Keratinocyte (primary cell): ENCODE measurements at regions not wholly inside any gene's neighbourhood (a gene's known extent, or its start where the extent isn't known, plus 50 kb on each side); places are given as distances from the start of the nearest gene placed in this dataset.

Experiments used
- DNase-seq: peaks from one replicate; pipeline ENCODE4 v3.0.0-alpha.2; 2011; ENCODE audit warnings: low read depth, missing footprints, low spot score
- FAIRE-seq: peaks from 2 replicates; lab custom pipeline; 2011; peaks lifted over from hg19 to GRCh38; lab: Jason Lieb, UNC
- H2AFZ ChIP-seq: 2 replicates; pipeline ENCODE4 v1.6.0; 2012; ENCODE audit warnings: low read length, control low read depth, inconsistent platforms; ENCODE audit not compliant: control insufficient read depth
- H3K27ac ChIP-seq: 2 replicates; pipeline ENCODE4 v1.5.1; 2011; ENCODE audit warnings: low read length; ENCODE audit not compliant: control insufficient read depth, insufficient read depth
- H3K27me3 ChIP-seq: 3 replicates; pipeline ENCODE4 v1.6.0; 2011; ENCODE audit warnings: low read length; ENCODE audit not compliant: control insufficient read depth, insufficient read depth; ENCODE audit errors: extremely low read depth
- H3K36me3 ChIP-seq, 2 experiments: 2 replicates in 1 of 2; 3 replicates in 1 of 2; pipeline ENCODE4 v1.5.1; 2011; ENCODE audit warnings: low read length in 2 of 2, mild to moderate bottlenecking in 1 of 2; ENCODE audit not compliant: control insufficient read depth in 2 of 2, insufficient read depth in 2 of 2; ENCODE audit errors: extremely low read depth in 1 of 2
- H3K4me1 ChIP-seq: 3 replicates; pipeline ENCODE4 v1.5.1; 2011; ENCODE audit warnings: low read length; ENCODE audit not compliant: control insufficient read depth, insufficient read depth; ENCODE audit errors: extremely low read depth
- H3K4me2 ChIP-seq: 3 replicates; pipeline ENCODE4 v1.6.0; 2011; ENCODE audit warnings: low read depth, low read length; ENCODE audit not compliant: control insufficient read depth, insufficient read depth; ENCODE audit errors: extremely low read depth
- H3K4me3 ChIP-seq, 3 experiments: fragments of 200-600 bp in 1 of 3; sonication (generic) in 1 of 3; 2 replicates in 2 of 3; 3 replicates in 1 of 3; pipeline ENCODE4 v1.5.1; 2011 to 2016; ENCODE audit warnings: low read length in 3 of 3, mild to moderate bottlenecking in 3 of 3, control low read depth in 2 of 3, inconsistent platforms in 1 of 3, low read depth in 1 of 3, mixed read lengths in 1 of 3, mixed run types in 1 of 3, moderate library complexity in 1 of 3; ENCODE audit not compliant: control insufficient read depth in 2 of 3, insufficient read depth in 2 of 3; ENCODE audit errors: extremely low read depth in 1 of 3
- H3K79me2 ChIP-seq: 2 replicates; pipeline ENCODE4 v1.6.0; 2012; ENCODE audit warnings: low read length; ENCODE audit not compliant: control insufficient read depth, insufficient read depth
- H3K9ac ChIP-seq: 3 replicates; pipeline ENCODE4 v1.6.0; 2011; ENCODE audit warnings: low read length; ENCODE audit not compliant: control insufficient read depth, insufficient read depth; ENCODE audit errors: extremely low read depth
- H3K9me1 ChIP-seq: 3 replicates; pipeline ENCODE4 v1.6.0; 2011; ENCODE audit warnings: low read length; ENCODE audit not compliant: control insufficient read depth, insufficient read depth; ENCODE audit errors: extremely low read depth
- H3K9me3 ChIP-seq: 2 replicates; pipeline ENCODE4 v1.5.1; 2012; ENCODE audit warnings: low read depth, low read length; ENCODE audit not compliant: control insufficient read depth
- H4K20me1 ChIP-seq: 3 replicates; pipeline ENCODE4 v1.6.0; 2011; ENCODE audit warnings: low read length; ENCODE audit not compliant: control insufficient read depth, insufficient read depth; ENCODE audit errors: extremely low read depth
- CTCF ChIP-seq, 3 experiments: IDR thresholded peaks in 1 of 3; conservative IDR thresholded peaks in 1 of 3; optimal IDR thresholded peaks in 1 of 3; 2 replicates in 2 of 3; 3 replicates in 1 of 3; pipeline versions ENCODE3 to v1.5.1; 2011; ENCODE audit warnings: low read length in 3 of 3, mild to moderate bottlenecking in 3 of 3, moderate library complexity in 2 of 3, control low read depth in 1 of 3, inconsistent platforms in 1 of 3; ENCODE audit not compliant: insufficient read depth in 2 of 3; ENCODE audit errors: extremely low read depth in 1 of 3
- EZH2 ChIP-seq: IDR thresholded peaks from one replicate; pipeline ENCODE4 v1.6.1; 2012; ENCODE audit warnings: inconsistent platforms, mild to moderate bottlenecking, low read length, moderate library complexity
- dilution Hi-C: fragments of 300-500 bp; cut with MboI; formaldehyde crosslinking; loops from one replicate; pipeline ENCODE4 v1.7.0; 2020; ENCODE audit warnings: low sequenced_read_pairs; ENCODE audit not compliant: extremely low pct_ligation_motif_present

DNA sequence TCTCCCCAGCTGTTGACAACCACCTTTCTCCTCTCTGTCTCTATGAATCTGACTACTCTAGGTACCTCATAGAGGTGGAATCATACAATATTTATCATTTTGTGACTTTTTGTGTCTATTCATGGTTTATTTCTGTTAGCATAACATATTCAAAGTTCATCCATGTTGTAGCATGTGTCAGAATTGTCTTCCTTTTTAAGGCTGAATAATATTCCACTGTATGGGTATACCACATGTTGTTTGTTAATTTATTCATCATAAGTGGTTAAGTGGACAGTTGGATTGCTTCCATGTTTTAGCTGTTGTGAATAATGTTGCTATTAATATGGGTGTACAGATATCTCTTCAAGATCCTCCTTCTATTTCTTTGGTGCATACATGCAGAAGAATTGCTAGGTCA is 69.9 kb upstream of the COMTD1 start:
- no peaks in the 10 kb centered on the region for H3K9me3 ChIP-seq
- no peaks in the 10 kb centered on the region for H3K27me3 ChIP-seq
- no peak overlapping the region for H3K9ac ChIP-seq
- no peaks in the 10 kb centered on the region for H3K36me3 ChIP-seq
- FAIRE-seq, result no peak
- H3K27ac ChIP-seq, result no peak overlapping the region
- DNase-seq, result no peak
- H3K4me3 ChIP-seq, result no peak overlapping the region
- no peaks in the 10 kb centered on the region for H3K4me1 ChIP-seq
- H4K20me1 ChIP-seq, result no peaks in the 10 kb centered on the region
- H3K4me2 ChIP-seq, result no peak overlapping the region
- H2AFZ ChIP-seq, result no peak overlapping the region
- TF ChIP-seq CTCF (optimal IDR thresholded peaks at IDR 0.05 in 1 of 3, IDR thresholded peaks at IDR 0.05 in 1 of 3, conservative IDR thresholded peaks at IDR 0.05 in 1 of 3; ENCODE audit: extremely low read depth in 1 of 3, insufficient read depth in 2 of 3, low read length in 3 of 3), result no peak
- no peak for TF ChIP-seq EZH2
- no peaks in the 10 kb centered on the region for H3K9me1 ChIP-seq
- no peaks in the 10 kb centered on the region for H3K79me2 ChIP-seq
- dilution Hi-C loops, result no loop called here

GRCh38 chr10:75304741-75305390 is 69.1 kb upstream of the COMTD1 start:
- H3K9ac ChIP-seq, result no peak overlapping the region
- H3K27me3 ChIP-seq, result no peaks in the 10 kb centered on the region
- no peaks in the 10 kb centered on the region for H3K9me3 ChIP-seq
- no peaks in the 10 kb centered on the region for H3K36me3 ChIP-seq
- no peaks in the 10 kb centered on the region for H3K9me1 ChIP-seq
- no peak overlapping the region for H3K4me2 ChIP-seq
- H3K27ac ChIP-seq, result no peak overlapping the region
- H3K4me1 ChIP-seq, result no peaks in the 10 kb centered on the region
- H2AFZ ChIP-seq, result no peak overlapping the region
- dilution Hi-C loops, result no loop called here
- no peaks in the 10 kb centered on the region for H4K20me1 ChIP-seq
- H3K4me3 ChIP-seq, result no peak overlapping the region
- no peaks in the 10 kb centered on the region for H3K79me2 ChIP-seq
- FAIRE-seq (no peak), DNase-seq (no peak)
- TF ChIP-seq EZH2 (no peak), CTCF (optimal IDR thresholded peaks at IDR 0.05 in 1 of 3, IDR thresholded peaks at IDR 0.05 in 1 of 3, conservative IDR thresholded peaks at IDR 0.05 in 1 of 3; ENCODE audit: extremely low read depth in 1 of 3, insufficient read depth in 2 of 3, low read length in 3 of 3) (no peak)
